Activated CD4-positive, alpha-beta T cell treated with anti-CD3 and anti-CD28 coated beads for 24 hours (primary cell): ENCODE measurements at regions not wholly inside any gene's neighbourhood (a gene's known extent, or its start where the extent isn't known, plus 50 kb on each side); places are given as distances from the start of the nearest gene placed in this dataset.
"Not testable (repeated sequence)": the region's sequence is repeated elsewhere in the genome, so short reads cannot be mapped to it uniquely, and the experiment has no call there.

Experiments used
- DNase-seq, 2 donors: peaks; one replicate each; pipeline ENCODE4 v3.0.0-alpha.2; 2020; ENCODE audit warnings: low read depth in 2 of 2

DNA sequence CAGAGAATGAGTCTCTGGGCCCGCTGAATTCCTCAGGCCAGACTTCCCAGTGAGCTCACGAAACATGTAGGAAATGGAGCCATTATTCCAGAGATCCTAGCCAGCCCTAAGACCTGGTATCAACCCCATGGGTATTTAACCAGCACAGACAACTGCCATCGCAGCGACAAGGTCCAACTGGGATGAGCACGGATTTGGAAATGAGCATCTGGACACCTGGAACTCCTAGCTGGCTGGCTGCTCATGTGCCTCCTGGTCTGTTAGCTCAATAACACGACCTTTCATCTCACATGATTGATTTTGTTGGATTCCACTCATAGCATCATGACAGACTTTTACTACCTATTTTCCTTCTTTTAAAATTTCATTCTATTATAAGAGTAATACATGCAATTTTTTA is 51.0 kb downstream of the POU3F3 start:
- no peak for DNase-seq

DNA sequence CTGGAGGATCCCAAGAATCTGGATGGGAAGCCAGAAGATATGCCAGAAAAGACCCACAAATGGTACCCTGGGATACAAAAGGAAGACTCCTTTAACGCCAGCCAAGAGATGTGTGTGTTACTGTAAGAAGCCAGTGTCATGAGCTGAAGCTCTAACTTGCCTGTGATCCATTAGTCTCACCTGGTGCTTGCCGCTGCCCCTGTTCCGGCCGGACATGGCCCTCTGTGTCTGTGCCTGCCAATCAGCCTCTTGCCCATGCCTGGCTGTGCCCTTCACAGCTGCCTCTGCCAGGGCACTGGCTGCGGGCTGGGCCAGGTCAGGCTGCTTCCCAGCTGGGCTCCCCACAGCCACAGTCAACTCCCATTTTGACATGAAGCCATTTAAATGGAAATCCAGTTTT is 55.4 kb downstream of the POU3F3 start:
- DNase-seq: no peak

DNA sequence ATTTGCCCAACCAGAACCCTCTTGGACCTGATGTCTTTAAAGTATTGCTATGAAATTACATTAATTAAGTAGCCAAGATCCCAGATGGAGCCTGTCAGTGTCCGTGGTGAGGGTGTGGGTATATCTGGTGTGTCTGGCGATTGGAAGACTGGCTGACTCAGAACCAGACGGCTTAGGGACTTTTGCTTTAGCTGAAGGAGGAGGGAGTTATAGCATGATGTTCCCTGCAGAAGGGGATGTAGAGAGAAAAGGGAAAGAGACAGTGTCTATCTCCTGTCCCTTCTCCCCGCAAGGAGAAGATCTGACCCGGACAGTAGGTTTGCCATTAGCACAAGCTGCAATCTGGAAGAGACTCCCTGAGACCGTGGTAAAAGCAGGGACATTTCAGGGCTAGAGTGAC is 60.6 kb downstream of the POU3F3 start:
- no peak for DNase-seq

DNA sequence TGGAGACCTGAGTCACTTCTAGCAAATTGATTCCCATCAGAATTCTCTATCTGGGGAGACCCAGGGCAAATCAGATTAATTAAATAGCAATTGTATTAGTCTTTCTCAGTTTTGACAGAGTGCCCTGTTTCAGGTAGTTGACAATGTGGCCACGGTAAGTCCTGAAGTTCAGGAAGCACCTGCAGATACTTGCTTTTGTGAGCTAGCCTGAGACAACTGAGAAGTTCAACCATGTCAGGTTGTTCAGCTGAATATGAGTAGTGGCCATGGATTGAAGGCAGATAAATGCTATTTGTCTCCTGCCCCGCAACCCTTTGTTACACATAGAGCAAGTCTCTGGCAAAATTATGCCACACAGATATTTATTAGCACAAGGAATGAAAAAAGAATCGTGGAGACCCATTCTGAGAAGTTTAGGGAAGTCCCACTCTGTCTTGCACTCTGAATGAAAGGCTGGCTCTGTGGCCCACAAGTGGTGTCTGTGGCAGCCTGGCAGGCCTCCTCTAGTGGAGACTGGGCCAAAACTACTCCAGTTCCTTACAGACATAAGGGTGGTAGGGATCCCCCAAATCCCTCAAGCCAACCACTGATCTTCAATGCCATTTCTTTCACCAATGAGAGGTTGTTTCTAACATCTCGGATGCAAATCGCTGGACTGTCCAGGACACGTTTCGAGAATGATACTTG is 61.3 kb downstream of the POU3F3 start:
- no peak for DNase-seq

DNA sequence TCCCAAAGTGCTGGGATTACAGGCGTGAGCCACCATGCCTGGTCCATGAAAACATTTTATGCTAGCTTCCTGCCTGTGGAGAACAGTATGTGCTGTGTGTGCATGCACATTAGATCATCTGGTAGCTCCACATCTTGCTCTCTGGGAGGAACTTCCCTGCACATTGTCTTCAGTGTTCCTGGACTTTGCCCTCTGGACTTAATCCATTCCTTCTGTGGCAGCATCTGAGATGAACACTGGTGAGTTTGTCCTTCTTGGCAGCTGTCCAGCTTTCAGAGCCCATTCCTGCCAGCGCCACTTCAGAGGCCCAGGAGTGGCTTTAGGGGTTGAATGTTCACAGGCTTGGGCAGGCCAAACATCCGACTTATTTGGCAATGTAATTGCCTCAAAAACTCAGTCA is 65.2 kb downstream of the POU3F3 start:
- DNase-seq: no peak

DNA sequence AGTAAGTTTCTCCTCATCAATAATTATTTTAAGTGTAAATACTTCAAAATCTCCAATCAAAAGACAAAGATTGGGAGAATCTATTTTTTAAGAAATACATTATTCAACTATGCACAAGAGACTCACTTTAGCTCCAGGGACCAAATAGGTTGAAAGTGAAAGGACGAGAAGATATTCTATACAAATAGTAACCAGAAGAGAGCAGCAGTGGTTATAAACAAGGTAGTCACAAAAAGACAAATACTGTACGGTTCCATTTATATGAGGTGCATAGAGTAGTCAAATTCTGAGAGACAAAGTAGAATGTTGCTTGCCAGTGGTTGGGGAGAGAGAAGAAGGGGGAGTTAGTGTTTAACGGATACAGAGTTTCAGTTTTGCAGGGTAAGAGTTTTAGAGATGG is 69.8 kb downstream of the POU3F3 start:
- no peak for DNase-seq

DNA sequence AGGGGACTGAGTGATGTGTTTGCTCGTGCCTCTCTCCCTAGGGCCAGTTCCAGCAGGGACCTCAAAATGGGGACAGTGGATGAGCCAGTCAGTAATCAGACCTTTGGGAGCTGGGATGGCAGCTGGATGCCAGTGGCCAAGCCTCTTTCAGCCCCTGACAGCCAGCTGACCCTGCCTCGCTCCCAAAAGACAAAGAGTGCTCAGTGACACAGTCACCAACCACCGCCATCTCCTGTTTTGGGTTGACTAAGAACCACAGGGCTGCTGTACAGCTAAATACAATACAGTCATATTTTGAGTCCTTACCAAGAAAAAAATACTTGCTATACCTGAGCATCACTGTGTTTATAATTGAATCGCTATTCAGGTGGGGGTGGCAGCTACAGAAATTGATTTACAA is 75.7 kb downstream of the POU3F3 start:
- no peak for DNase-seq

DNA sequence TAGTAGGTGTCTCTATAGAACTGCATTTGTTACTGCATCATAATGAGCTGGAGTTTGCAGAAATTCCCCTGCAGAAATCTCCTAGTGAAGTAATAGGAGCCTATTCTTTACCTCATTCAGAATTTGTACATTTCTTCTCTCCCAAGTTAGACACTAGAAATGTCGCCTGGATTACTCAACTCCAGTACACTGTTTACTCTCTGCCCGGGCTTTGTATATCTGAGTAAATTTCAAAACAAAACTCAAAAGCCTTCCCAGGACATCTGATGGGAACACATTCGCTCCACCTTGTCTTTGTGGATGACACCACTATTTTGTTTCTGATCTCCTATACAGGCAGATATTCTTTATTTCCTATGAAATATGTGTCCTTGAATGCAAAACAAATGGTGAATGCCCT is 76.8 kb downstream of the POU3F3 start:
- no peak for DNase-seq

DNA sequence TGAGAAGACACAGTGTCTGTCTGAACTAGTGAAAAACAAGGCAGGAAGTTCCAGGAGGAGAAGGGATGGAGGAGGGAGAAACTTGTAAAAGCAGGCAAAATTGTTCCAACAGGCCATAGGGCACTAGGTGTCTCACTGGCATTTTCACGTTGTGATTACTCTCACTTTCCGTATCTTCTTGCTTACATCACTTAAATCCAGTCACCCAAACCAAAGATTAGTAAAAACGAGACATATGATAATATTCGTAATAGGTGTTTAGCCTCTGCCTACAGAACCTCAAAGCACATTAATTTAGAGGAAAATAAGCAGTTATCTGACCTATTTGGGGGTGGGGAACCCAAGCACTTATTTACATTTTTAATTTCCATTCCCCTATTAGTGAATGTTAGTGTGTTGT is 78.3 kb downstream of the POU3F3 start:
- no peak for DNase-seq

DNA sequence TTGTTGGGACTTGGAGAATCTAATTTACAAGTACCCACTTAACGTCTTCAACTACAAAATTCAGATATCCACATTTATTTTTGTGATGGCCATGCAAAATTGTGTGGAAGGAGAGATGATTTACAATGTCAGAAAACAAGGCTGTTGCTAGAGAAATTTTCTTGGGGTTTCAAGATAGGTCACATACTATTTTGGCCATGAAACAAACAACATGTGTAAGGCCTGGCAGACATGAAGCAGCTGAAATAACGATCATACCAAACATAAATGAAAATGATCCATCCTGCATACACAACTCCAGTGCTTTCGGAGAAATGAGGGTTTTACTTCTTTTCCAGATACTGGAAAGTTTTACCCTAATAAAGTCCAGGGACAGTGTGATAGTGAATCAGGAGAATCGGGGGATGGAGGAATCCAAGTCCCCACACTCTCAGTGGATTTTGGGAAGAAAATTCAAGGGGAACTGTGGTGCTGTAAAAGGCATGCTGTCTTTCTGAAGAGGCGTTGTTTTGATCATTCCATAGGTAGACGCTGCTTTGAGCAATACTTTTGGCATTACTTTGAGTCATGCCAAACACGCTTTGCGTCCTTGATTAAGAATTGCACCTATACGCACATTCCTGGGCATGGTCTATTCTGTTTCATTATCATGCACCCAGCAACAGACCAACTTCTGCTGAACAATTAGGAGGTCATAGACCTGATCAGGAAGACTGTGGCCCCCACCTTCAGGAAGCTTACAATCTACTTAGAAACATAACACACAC is 79.4 kb downstream of the POU3F3 start:
- no peak for DNase-seq

DNA sequence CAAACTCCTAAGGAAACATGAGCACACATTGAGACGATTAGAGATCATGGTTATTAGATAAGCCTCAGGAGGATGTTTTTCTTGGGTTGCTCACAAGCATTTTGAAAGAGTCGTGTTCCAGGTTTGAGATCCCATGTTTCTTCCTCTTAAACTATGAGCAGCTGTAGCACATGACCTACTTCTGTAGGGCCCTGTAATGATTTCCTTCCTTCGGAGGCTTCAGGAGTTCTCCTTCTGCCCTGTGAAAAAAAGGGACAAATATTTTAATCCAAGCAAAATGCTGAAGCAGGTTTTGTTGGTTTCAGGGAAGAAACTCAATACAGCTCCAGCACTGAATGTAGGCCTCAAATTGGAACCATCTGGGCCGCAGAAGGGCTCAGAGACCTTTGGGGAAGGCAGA is 82.6 kb downstream of the POU3F3 start:
- no peak for DNase-seq

DNA sequence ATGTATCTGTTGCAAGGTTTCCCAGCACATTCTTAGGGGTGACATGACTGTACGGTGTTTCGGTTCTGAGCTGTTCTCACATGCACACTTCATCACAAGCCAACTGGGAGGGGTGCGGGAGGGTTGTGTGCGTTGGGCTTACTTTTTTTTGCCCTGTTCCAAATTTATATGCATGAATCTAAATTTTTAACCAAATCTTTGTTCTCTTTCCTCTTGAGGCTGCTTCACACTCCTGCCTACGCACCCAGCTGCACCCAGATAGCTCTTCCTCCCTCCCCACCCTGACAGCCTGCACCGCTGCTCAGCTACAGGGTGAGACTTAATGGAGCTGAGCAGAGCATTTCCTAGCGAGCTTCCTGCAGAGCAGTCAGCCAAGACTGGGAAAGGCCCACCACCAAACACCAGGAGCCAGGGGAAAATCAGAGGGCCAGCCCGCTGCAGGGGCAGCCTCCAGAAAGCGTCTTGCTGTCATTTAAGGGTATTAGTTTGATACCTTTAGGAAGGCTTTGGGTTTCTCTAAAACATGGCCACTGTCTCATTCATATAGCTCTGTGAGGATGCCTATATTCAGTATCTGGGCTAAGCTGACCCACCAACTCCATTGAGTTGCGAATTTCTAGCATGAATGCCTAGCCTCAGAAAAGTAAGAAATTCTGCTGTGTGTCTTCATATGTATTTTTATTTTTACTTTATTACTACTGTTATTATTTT is 84.5 kb downstream of the POU3F3 start:
- peak; percentile 5 to 9 for DNase-seq

DNA sequence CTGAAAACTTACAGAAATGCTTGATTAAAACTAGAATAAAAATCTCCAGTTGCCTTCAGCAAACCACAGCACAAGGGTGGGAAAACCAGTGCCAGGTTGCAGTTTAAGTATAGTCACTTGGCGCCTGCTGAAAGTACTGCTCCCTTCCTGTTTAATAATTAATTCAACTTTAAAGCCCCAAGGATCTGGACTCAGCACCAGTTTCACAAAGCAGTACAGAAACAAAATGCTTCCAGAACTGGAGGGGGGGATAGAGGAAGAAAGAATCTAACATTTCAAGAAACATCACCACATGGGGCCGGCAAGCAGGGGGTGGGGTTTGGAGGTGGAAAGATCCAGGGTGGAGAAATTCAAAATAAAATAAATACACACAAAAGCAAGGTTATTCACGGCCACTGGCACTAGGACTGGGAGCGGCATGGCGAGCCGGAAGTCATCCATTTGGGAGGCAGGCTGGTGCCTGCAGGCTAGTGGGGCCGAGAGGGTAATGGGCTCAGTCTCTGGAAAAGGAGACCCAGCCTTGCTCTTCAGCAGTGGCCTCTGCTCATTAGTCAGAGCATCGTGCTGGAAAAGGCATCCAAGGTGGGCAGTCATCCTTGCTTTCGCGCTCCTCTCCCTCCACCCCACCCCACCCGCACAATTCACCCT is 85.8 kb downstream of the POU3F3 start:
- DNase-seq: no peak

DNA sequence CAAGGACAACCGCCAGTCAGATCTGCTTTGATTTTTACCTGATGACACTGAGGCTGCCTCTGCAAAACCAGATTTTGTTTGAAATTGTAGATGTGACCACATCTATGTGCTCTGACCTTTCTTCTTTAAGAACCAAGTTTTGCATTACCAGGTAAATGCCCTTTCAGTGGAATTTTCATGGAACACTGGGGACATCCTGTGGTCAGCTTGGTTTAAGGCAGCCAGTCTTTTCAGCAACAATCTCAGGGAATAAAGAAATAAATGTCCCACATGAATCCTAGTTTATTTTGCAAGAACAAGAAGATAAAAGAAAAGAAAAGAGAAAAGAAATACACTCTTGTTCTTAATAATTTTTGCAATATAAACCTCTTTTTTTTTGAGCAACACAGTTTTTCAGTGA is 90.6 kb downstream of the POU3F3 start:
- no peak for DNase-seq

DNA sequence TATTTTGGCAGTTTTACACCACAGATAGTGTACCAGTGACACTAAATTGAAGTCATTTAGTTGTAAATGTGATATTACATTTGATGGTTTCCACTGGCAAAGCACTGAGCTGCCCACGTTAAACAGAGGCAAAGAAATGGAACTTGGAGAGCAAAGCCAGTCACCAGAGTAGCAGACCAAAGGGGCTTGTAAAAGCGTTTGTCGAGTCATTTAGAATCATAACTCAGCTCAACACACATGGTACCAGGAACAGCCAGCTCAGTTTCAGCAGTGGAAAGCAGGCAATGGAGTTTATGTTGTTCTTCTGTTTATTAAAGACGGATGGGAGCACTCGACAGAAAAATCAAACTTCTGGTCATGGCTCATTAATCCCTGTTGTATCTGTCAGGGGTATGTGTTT is 91.2 kb downstream of the POU3F3 start:
- DNase-seq: no peak

DNA sequence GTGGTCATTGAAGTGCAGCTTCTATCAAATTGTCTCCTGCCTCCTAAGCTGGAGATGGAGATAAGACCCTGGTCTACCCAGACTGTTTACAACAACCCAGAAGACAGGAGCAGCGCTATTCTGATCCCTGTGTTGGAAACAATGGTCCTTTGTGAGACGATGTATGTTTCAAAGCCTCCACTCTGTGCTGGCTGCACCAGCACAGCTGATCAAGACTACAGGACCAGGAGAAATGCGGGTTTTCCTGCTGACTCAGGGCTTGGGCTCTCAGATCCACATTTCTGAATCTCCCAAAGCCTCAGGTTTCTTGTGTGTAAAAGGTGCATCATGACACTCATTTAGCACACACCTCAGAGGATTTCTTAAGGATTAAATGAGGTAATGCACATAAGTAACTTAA is 92.0 kb downstream of the POU3F3 start:
- DNase-seq: no peak

DNA sequence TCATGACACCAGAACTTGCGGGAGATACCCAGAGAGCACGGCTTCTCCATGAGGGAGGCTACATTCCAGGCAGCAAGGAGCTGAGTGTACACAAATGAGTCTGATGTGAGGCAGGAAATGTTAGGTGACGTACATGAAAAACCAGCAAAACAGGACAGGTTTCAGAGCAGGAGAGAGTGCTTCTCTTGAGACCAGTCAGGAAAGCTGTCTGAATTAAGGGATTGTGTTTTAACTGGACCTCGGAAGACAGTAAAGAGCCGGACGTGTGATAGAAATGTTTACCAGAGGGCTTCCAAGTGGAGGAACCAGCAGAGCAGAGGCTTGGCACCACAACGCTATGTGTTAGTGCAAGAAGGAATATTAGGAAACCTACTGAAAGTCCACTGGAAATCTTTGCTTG is 90.4 kb upstream of the MRPS9 start:
- DNase-seq: not testable (repeated sequence)

DNA sequence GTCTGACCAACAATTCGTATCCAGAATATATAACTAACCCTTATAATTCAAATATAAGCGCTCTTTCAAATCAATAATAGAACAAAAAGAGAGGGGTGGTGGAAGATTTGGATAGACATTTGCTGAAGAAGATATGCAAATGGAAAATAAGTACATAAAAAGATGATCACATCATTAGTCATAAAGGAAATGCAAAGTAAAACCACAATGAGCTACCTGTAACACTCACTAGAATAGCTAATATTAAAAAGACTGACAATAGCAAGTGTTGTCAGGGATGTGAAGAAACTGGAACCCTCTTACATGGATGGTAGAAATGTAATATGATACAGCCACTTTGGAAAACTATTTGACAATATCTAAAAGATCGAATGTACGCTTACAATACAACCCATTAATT is 84.9 kb upstream of the MRPS9 start:
- no peak for DNase-seq

DNA sequence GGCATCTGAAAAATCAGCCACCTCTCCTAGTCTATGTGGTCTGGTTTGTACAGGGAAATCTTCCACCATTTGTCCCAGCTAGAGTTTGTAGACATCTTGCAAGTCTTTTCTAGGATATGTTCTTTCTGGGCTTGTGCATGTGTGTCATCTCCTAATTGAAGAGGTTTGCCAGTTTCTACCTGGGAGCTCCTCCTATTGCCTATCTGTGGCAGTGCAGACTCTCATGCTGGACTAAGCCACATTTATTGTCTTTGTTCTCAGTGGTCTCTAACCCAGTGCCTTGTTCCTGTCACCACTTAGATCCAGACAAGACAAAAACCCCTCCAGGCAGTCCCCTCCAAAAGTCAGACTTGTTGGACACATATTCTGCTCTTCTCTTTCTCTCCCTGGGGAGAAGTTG is 72.0 kb upstream of the MRPS9 start:
- DNase-seq: no peak

DNA sequence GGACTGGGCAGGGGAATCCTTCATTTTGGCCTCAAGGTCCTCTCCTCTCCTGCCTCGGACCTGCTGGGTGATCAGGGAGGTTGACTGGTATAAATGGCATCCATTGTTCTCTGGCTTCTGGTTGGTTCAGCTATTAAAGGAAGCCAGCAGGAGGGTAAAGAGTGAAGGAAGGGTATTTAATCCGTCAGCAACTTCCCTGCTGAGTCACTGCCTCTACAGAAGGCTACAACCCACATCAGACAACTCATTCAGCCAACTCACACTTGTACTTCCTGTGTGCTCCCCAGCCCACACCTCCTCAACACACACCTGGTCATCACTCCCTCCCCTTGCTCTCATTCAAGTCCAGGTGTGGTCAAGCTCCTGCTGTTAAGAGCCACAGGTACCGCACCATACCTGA is 68.3 kb upstream of the MRPS9 start:
- DNase-seq: no peak

DNA sequence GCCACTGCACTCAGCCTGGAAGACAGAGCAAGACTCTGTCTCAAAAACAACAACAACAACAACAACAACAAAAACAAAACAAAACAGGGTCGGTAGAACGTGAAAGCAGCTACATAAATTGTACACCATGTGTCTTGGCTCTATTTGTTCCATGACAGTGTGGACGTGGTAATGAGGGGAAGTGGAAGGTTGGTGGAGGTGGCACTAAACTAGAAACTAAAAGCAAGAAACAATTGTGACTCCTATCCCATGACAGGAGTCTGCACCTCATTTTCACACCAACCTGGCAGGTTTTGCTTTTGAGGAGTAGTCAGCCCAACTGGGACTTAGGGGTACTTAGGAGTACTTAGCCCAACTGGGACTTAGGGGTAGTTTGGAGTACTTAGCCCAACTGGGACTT is 62.5 kb upstream of the MRPS9 start:
- DNase-seq: no peak

DNA sequence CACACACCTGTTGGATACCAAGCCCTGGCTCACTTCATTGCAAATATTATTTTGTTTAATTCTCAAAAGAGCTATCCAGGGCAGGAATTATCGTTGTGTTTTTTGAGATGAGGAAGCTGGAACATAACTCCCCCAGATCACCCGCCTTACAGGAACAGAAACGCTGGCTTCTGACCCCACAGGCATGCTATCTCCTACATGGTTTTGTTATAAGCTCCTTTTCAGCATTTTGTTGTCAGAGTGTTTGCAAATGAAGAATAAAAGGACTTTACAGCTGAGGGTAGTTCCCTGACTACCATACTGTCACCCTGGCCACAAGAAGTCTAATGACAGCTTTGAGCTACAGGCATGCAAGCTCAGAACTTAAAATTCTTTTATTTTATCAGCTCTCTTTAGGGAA is 62.0 kb upstream of the MRPS9 start:
- DNase-seq: no peak
